IMR-90 (cell line): ENCODE measurements at regions not wholly inside any gene's neighbourhood (a gene's known extent, or its start where the extent isn't known, plus 50 kb on each side); places are given as distances from the start of the nearest gene placed in this dataset.

Source experiments
- BHLHE40 ChIP-seq: fragments of 150-350 bp; IDR thresholded peaks from 2 replicates; pipeline ENCODE4 v1.6.1; 2016; ENCODE audit warnings: mild to moderate bottlenecking, low read depth, low read length
- CEBPB ChIP-seq: IDR thresholded peaks from 2 replicates; pipeline ENCODE4 v1.6.1; 2012; ENCODE audit warnings: low read depth, low read length, improper control_type of control experiment
- CHD1 ChIP-seq: IDR thresholded peaks from 2 replicates; pipeline ENCODE4 v1.6.1; 2012; ENCODE audit warnings: low read depth, low read length, improper control_type of control experiment
- FOS ChIP-seq: fragments of 150-350 bp; IDR thresholded peaks from 2 replicates; pipeline ENCODE4 v1.6.1; 2016; ENCODE audit warnings: low read depth, low read length
- MAFK ChIP-seq: IDR thresholded peaks from 2 replicates; pipeline ENCODE4 v1.6.1; 2012; ENCODE audit warnings: low read depth, low read length, improper control_type of control experiment
- MAZ ChIP-seq: IDR thresholded peaks from 2 replicates; pipeline ENCODE4 v1.6.1; 2012; ENCODE audit warnings: low read depth, mild to moderate bottlenecking, low read length, improper control_type of control experiment, moderate library complexity, borderline replicate concordance
- MXI1 ChIP-seq: IDR thresholded peaks from 2 replicates; pipeline ENCODE4 v1.6.1; 2012; ENCODE audit warnings: low read depth, mild to moderate bottlenecking, low read length, moderate library complexity, borderline replicate concordance
- POLR2A ChIP-seq: IDR thresholded peaks from 2 replicates; pipeline ENCODE4 v1.6.1; 2012; ENCODE audit warnings: mild to moderate bottlenecking, low read depth, low read length
- RAD21 ChIP-seq: IDR thresholded peaks from 2 replicates; pipeline ENCODE4 v1.6.1; 2012; ENCODE audit warnings: low read length, improper control_type of control experiment
- RCOR1 ChIP-seq: IDR thresholded peaks from 2 replicates; pipeline ENCODE4 v1.6.1; 2012; ENCODE audit warnings: mild to moderate bottlenecking, low read length, improper control_type of control experiment; ENCODE audit not compliant: insufficient replicate concordance
- RFX5 ChIP-seq: IDR thresholded peaks from 2 replicates; pipeline ENCODE4 v1.8.0; 2012; ENCODE audit warnings: low read depth, mild to moderate bottlenecking, low read length, moderate library complexity
- SMC3 ChIP-seq: fragments of 150-350 bp; IDR thresholded peaks from 2 replicates; pipeline ENCODE4 v1.6.1; 2016; ENCODE audit warnings: low read depth, mild to moderate bottlenecking, antibody characterized with exemption, low read length, moderate library complexity
- TF ChIP-seq, protein P1 (sequence below): conservative IDR thresholded peaks from 2 replicates; pipeline ENCODE4 v1.5.1; 2012; ENCODE audit warnings: mild to moderate bottlenecking, low read depth, low read length, improper control_type of control experiment
- TF ChIP-seq, protein P2 (sequence below): fragments of 150-350 bp; IDR thresholded peaks from 2 replicates; pipeline ENCODE4 v1.6.1; 2017; ENCODE audit warnings: mild to moderate bottlenecking, antibody characterized with exemption, low read length, low read depth

DNA sequence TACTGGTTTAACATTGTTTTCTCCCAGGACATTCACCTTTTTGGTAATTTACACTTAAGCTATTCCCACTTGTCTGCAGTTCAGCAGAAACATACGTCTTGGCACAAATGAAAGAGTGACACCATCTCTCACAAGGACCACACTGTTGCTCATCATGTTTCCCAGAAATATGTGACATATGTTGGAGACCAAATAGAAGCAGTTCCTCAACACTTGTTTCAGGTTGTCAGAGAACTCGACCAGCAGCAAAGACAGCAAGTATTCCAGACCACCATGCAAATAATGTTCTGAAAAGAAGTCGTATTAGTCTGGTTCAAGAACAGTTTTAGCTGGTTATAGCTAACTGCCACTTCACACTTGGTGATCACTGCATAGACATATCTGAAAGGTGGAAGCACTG is 81.3 kb upstream of the KLF6 start:
- TF ChIP-seq, protein P1, sequence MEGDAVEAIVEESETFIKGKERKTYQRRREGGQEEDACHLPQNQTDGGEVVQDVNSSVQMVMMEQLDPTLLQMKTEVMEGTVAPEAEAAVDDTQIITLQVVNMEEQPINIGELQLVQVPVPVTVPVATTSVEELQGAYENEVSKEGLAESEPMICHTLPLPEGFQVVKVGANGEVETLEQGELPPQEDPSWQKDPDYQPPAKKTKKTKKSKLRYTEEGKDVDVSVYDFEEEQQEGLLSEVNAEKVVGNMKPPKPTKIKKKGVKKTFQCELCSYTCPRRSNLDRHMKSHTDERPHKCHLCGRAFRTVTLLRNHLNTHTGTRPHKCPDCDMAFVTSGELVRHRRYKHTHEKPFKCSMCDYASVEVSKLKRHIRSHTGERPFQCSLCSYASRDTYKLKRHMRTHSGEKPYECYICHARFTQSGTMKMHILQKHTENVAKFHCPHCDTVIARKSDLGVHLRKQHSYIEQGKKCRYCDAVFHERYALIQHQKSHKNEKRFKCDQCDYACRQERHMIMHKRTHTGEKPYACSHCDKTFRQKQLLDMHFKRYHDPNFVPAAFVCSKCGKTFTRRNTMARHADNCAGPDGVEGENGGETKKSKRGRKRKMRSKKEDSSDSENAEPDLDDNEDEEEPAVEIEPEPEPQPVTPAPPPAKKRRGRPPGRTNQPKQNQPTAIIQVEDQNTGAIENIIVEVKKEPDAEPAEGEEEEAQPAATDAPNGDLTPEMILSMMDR: no peak
- no peak for TF ChIP-seq POLR2A
- no peak for TF ChIP-seq MAFK
- TF ChIP-seq RAD21: no peak
- no peak for TF ChIP-seq CEBPB
- TF ChIP-seq, protein P2, sequence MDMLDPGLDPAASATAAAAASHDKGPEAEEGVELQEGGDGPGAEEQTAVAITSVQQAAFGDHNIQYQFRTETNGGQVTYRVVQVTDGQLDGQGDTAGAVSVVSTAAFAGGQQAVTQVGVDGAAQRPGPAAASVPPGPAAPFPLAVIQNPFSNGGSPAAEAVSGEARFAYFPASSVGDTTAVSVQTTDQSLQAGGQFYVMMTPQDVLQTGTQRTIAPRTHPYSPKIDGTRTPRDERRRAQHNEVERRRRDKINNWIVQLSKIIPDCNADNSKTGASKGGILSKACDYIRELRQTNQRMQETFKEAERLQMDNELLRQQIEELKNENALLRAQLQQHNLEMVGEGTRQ: no peak
- no peak for TF ChIP-seq RFX5
- no peak for TF ChIP-seq FOS
- no peak for TF ChIP-seq MXI1
- no peak for TF ChIP-seq BHLHE40
- no peak for TF ChIP-seq SMC3
- TF ChIP-seq MAZ: no peak
- TF ChIP-seq RCOR1: no peak
- no peak for TF ChIP-seq CHD1
